Loucy (cell line): ENCODE measurements at regions not wholly inside any gene's neighbourhood (a gene's known extent, or its start where the extent isn't known, plus 50 kb on each side); places are given as distances from the start of the nearest gene placed in this dataset.

Source experiments
- CTCF ChIP-seq: fragments of 200-600 bp; sonication (generic); conservative IDR thresholded peaks from 2 replicates; pipeline ENCODE4 v1.5.1; 2014; ENCODE audit warnings: mild to moderate bottlenecking, antibody characterized with exemption, low read length
- EZH2phosphoT487 ChIP-seq: fragments of 200-600 bp; IDR thresholded peaks from 2 replicates; pipeline ENCODE4 v1.6.1; 2018; ENCODE audit warnings: antibody characterized with exemption, mild to moderate bottlenecking, moderate library complexity, borderline replicate concordance

- TF ChIP-seq CTCF (no peak), EZH2phosphoT487 (no peak)
Measured at GRCh38 chr4:155496294-155496626, 119.5 kb upstream of the MAP9 start.
